GM21423 (cell line): ENCODE measurements at regions not wholly inside any gene's neighbourhood (a gene's known extent, or its start where the extent isn't known, plus 50 kb on each side); places are given as distances from the start of the nearest gene placed in this dataset.
"Not testable (repeated sequence)": the region's sequence is repeated elsewhere in the genome, so short reads cannot be mapped to it uniquely, and the experiment has no call there.

Experiments used
- ATAC-seq: cut with Tn5 transposase; IDR thresholded peaks from one replicate; pipeline ENCODE4 v1.9.1; 2021; ENCODE audit warnings: mild to moderate bottlenecking, moderate library complexity; ENCODE audit not compliant: unreplicated experiment

DNA sequence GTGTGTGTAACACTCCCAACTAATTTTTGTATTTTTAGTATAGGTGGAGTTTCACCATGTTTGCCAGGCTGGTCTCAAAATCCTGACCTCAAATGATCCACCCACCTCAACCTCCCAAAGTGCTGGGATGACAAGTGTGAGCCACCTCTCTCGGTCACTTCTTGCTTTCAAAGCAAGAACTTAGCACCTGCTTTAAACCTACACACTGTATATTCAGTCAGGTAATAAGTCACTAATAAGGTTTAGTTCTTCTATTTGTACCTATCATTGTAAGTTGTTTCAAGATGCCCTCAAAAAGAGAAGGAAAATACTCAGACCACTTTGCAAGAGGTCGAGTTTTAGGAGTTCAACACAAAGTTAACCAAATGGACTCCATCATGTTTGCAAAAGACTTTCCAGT lies 431.3 kb downstream of the MRPL39 start:
- ATAC-seq = peak; percentile 54

DNA sequence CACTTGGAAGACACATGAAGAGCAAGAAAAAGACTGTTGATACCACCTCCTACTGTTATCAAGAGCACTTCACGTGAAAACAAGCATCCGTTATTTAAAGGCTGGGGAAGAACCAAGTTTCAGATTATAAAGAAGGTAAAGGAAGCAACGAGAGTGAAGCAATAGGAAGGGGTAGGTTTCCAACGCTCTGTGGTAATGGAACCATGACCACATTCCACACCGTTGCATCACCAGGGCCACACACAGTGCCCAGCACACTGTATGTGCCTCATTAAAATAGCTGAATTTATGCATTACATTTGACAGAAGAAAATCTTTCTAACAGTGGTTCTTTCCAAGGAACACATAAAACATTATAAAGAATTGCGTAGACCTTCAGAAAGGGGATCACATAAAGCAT lies 435.8 kb downstream of the MRPL39 start:
- no peak for ATAC-seq

DNA sequence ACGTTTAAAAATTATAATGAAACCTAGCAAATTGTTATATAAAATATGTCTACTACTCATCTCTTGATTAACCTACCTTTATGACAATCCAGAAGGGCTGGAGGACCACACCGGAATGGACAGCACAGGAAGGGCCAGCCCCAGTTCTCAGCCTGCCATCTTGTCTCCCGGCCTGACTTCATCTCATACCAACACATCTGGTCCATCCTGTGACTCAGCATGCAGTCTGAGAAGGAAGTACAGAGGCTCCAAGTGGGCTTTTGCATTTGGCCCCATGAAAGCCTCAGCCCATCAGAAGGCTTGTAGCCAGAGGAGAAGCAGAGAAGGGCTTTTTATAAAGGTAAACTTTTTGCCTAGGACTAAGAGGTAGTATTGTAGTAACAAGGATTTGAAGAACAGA lies 436.6 kb downstream of the MRPL39 start:
- no peak for ATAC-seq

DNA sequence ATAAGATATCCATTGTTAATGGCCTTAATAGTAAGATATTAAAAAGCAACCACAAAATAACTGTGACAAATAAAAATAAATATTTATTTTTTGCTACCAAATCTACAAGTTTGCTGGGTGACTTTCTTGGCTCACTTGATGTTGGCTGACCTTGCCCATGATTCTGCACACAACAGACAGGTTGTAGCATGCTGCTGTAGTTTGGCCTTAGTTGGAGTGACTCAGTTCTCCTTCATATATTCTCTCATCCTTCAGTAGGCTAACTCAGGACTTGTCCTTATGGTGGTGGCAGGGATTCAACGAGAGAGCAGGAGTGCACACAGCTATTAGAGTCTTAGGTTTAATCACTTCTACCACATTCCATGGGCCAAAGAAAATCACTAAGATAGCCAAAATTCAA lies 437.9 kb downstream of the MRPL39 start:
- ATAC-seq = no peak

DNA sequence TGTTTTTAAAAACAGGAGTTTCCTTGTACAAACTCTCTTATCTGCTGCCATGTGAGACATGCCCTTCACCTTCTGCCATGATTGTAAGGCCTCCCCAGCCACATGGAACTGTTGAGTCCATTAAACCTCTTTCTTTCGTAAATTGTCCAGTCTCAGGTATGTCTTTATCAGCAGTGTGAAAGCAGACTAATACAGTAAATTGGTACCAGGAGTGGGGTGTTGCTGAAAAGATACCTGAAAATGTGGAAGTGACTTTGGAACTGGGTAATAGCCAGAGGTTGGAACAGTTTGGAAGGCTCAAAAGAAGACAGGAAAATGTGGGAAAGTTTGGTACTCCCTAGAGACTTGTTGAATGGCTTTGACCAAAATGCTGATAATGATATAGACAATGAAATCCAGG lies 440.4 kb downstream of the MRPL39 start:
- ATAC-seq = not testable (repeated sequence)

DNA sequence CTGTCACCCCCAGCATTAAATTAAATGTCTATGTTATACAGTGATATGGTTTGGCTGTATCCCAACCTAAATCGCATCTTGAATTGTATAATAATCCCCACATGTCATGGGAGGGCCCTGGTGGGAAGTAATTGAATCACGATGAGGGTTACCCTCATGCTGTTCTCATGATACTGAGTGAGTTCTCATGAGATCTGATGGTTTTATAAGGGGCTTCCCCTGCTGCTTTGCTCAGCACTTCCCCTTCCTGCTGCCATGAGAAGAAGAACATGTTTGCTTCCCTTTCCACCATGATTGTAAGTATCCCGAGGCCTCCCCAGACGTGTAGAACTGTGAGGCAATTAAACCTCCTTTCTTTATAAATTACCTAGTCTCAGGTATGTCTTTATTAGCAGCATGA lies 445.7 kb downstream of the MRPL39 start:
- no peak for ATAC-seq

DNA sequence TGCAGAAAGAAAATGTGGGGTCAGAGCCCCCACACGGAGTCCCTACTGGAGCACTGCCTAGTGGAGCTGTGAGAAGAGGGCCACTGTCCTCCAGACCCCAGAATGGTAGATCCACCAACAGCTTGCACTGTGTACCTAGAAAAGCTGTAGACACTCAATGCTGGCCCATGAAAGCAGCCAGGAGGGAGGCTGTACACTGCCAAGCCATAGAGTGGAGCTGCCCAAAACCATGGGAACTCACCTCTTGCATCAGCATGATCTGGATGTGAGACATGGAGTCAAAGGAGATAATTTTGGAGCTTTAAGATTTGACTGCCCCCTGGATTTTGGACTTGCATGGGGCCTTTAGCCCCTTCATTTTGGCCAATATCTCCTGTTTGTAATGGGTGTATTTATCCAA lies 452.3 kb downstream of the MRPL39 start:
- not testable (repeated sequence) for ATAC-seq

DNA sequence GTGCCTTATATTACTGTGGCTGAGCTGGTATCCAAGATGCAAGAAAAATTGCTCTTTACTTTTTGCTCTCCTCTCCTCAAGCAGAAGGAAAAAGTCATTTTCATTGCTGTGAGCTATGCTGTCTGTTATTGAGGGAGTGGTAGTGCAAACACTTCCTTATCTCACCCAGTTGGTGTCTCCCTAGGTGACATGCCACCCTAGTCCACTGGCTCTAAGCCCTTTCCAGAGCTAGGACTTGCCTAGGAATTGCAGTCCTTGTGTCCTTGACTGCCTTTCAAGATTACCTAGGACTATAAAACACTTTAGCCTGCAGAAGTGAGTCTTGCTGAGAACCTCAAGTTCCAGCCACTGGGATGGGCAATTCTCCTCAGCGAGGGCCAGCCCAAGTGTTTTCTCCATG lies 458.3 kb downstream of the MRPL39 start:
- no peak for ATAC-seq

DNA sequence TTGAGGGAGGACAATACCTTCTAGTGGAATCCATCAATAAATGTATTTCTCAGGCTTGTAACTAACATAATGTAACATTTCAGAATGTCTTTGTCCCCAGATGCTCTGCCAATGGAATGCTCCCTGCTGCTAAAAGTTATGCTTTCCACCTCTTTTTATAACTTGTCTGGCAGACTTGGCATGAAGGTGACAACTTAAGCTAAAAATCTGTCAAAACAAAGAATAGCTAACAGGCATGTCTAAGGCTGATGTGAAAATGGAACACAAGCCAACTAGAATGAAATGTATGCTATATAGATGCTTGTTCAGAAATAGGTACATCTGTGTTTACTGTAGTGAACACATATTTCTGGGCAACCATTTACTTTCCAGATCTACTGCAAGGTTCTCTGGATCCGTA lies 467.9 kb downstream of the MRPL39 start:
- no peak for ATAC-seq

DNA sequence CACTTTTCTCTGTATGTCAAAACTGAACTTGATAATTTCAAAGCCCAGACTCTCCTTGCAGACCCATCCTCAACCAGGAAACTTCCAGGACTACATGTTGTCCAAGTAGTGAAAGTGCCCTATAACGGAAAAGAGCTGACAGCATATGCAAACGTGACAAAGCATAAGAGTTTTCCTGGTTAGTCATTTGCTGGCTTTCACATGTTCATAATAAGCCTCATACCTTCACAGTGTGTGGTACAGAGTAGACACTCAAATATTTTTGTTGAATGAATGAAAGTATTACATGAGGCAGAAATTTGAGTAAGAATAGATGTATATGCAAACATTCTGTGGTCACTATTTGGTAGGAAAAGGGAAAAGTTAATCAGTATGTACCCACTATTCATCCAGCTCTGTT lies 473.3 kb downstream of the MRPL39 start:
- ATAC-seq = no peak

DNA sequence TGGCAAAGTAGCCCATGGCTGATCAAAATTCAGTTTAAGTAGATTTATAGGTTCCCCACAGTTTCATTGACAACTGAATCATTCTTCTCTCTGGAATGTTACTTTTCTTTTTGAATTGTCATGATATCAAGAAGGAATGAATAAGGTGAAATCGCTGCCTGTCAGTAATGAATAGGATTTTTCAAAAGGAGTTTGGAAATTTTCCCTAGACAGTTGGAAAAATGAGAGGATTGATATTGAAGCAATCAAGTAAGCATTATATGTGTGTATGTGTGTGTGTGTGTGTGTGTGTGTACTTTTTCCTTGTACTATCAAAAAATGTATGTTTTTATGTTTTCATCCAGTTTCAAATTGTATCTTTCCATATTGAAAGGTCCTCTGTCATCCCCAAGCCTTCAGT lies 479.5 kb downstream of the MRPL39 start:
- ATAC-seq = no peak

DNA sequence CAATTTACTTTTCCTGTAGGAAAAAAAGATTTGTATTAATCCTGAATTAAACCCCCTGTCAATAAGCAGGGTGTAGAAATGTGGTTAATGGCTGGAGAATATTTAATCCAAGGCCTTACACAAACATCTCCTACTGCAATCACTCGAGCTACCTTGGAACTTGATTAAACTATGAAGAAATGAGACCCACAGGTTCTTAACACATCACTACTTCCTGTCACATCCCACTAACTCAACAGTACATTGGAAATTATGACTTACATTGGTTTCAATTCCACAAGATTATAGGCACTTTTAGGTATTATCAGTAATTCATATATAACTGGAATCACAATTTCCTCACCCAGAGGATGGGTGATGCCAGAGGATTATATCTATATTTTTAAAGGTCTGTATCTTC lies 480.3 kb downstream of the MRPL39 start:
- no peak for ATAC-seq

DNA sequence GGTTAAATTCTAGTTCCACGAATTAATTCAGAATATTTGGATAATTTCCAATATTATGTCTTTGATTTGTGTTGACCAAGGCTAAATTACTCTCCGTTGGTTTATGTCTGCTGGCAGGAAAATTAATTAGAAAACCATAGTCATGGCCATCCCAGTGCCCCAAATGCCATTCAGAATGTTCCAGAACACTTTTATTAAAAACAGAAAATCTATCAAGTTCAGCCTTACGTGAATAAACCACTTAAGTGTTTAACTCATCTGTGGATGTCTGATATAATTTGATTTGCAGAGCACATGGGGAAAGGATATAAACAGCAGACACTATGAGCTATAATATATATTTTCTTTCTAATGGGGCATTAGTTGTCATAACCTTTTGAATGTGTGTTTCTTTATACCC lies 480.7 kb downstream of the MRPL39 start:
- ATAC-seq = no peak

DNA sequence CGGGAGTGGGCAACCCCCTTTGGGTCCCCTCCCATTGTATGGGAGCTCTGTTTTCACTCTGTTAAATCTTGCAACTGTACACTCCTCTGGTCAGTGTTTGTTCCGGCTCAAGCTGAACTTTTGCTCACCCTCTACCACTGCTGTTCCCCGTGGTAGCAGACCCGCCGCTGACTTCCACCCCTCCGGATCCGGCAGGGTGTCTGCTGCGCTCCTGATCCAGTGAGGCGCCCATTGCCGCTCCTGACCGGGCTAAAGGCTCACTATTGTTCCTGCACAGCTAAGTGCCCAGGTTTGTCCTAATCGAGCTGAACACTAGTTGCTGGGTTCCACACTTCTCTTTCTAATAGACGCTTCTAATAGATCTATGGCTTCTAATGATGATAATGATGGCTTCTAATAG lies 488.6 kb downstream of the MRPL39 start:
- no peak for ATAC-seq

DNA sequence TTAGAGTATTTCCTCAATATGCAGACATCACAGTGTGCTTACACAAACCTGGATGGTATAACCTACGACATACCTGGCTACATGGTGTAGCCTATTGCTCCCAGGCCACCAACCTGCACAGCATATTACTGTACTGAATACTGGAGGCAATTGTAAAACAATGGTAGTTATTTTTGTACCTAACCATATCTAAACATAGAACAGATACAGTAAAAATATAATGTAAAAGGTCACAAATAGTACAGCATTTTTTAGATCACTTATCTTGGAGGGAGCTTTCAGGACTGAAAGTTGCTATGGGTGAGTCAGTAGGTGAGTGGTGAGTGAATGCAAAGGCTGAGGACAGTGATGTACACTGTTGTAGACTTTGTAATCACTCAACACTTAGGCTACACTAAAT lies 492.3 kb downstream of the MRPL39 start:
- ATAC-seq = peak; percentile 49

DNA sequence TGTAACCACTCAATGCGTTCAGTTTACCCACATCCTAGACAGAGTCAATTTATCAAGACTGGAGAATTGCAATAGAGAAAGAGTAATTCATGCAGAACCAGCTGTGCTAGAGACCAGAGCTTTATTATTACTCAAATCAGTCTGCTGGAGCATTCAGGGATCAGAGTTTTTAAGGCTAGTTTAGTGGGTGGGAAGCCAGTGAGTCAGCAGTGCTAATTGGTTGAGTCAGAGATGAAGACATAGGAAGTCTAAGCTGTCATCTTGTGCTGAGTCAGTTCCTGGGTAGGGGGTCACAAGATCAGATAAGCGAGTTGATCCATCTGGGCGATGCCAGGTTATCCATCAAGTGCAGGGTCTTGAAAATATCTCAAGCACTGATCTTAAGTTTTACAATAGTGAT lies 499.6 kb downstream of the MRPL39 start:
- ATAC-seq = no peak

DNA sequence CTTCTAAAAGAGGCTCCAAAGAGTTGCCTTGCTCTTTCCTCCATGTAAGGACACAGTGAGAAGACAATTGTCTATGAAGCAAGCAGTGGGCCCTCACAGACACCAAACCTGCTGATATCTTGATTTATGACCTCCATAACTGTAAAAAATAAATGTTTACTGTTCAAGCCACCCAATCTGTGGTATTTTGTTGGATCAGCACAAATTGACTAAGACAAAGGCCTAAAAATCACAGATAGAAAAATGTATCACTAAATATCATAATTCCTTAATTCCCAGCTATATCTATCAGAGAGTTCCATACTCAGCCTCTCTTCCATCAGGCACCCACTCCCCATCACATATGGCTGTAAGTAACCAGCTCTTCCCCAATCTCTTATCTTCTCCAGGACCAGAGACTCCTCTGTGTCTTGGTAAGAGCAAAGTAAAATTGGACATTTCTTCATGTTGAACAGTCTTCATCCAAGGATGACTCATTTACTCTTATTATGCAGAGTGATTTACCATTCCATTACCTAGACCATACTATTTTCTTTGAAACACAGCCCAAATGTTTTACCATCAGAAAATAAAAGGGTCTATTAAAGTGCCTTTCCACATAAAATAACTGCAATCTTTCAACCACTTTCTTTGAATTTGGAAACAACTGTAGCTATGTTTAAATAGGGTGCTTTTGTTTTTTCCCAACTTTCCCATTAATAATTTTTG lies 503.6 kb downstream of the MRPL39 start:
- no peak for ATAC-seq

DNA sequence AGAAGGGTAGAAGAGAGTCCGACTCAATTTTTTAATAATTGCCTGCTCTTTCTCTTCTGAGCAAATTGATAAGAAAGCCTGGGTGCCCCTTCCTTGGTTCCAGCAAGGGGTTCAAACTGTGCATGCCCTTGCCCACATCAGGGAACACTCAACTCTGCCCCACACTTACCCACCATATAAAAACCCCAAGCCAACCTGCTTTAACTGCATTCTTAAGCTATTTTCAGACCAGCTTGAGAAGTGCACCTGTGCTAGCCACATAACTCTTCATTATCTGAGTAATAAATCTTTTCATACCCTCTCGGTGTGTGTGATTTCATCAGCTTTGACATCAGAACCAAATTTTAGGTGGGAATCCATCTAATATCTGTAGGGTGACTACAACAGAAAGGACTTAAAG lies 509.6 kb downstream of the MRPL39 start:
- no peak for ATAC-seq

DNA sequence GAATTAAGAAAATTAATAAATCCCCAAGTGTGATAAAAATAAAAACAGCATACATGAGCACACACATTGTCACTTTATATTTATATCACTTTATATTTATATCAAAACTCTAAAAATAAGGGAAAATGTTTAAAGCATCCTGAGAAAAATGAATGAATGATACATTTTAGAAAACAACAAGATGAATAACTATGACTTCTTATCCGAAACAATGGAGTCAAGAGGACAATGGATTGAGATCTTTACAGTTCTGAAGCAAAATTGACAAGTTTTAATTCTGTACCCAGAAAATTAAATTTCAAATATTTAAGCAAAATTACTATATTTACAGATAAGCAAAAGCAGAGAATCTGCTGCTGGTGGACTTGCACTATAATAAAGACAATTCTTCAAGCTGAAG lies 512.6 kb downstream of the MRPL39 start:
- no peak for ATAC-seq

DNA sequence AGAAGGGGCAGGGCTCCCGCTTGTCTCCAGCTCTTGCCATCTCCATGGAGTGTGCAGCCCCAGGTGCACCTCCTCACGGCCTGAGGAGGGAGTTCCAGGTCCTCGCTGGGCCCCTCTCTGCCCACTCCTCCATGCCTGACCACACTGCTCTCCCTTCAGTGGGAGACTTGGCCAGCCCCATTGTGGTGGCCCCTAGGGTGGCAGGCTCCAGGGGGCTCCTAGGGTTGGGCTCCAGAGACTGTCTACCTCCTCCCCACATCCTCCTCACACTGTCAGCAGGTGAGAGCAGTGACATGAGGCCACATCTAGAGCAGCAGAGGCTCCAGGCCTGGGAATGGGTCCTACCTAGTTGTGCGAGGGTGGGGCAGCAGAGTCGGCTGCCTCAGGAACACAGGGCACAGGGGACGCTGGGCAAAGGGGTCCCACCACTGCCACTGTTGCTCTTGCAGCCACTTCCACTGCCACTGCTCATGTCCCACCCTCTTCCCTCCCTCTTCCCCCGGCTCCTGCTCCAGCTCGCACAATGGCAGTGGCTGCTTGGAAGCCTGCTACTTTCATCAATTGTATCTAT lies 514.8 kb downstream of the MRPL39 start:
- no peak for ATAC-seq

DNA sequence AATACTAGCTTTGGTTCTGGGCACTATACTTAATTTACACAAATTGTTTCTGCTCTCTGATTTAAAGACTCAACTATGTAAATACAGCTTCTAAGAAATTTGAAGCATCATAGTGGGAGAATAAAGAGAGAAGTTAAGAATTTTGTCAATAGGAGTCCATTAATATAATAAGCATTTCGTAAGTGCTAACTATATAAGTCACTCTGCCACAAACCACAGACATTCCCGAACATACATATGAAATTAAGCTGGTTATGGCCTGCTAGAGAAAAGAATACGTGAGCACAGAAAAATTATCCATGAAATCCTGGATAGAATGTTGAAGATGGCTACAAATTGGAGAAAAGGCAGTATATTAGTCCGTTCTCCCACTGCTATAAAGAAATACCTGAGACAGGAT lies 526.2 kb downstream of the MRPL39 start:
- ATAC-seq = no peak

DNA sequence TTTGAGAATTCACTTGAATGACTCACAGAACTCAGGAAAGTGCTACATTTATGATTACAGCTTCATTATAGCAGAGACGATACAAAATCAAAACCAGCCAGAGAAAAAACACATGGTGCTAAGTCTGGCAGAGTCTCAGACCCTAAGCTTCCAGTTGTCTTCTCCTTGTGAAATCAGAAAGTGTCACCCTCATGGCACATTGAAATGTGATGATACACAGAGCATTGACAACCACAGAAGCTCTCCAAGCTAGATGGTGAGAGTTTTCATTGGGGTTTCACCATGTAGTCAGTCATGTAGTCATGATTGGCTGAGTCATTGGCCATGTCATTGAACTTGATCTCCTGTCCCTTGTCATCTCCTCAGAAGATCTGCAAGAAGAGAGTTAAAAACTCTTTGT lies 526.6 kb downstream of the MRPL39 start:
- no peak for ATAC-seq

DNA sequence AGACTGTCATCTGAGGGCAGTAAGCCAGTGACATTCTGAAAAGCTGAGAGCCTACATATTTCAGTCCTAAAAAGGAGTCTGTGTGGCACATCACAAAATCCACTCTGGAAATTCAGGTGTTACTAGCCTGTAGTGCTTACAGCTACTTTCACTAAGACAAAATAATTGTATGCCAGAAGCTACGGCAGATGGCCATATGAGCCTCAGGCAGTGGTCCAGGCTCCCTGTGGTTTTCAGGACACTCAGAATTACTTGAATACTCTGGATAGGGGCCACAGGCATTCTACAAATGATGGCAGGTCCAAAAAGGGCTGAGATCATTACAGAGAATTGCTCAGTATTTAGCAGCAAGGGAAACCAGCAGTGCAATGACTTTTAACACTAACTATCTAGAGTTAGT lies 527.1 kb downstream of the MRPL39 start:
- no peak for ATAC-seq
